C4-2B (cell line): ENCODE measurements at regions not wholly inside any gene's neighbourhood (a gene's known extent, or its start where the extent isn't known, plus 50 kb on each side); places are given as distances from the start of the nearest gene placed in this dataset.
"Not testable (repeated sequence)": the region's sequence is repeated elsewhere in the genome, so short reads cannot be mapped to it uniquely, and the experiment has no call there.

Experiments used
- H3K27ac ChIP-seq: fragments of 450-650 bp; 2 replicates; pipeline ENCODE4 v1.5.1; 2017
- CTCF ChIP-seq: fragments of 450-650 bp; conservative IDR thresholded peaks from 2 replicates; pipeline ENCODE4 v1.5.1; 2017; ENCODE audit warnings: mild to moderate bottlenecking

GRCh38 chr9:42656789-42657188, 473.3 kb downstream of the SPATA31A6 start:
- not testable (repeated sequence) for H3K27ac ChIP-seq

- not testable (repeated sequence) for H3K27ac ChIP-seq
Measured at GRCh38 chr9:42657496-42657895, 474.0 kb downstream of the SPATA31A6 start.

GRCh38 chr9:42697146-42697545, 513.7 kb downstream of the SPATA31A6 start:
- H3K27ac ChIP-seq, result not testable (repeated sequence)

GRCh38 chr9:42702890-42703289, 519.4 kb downstream of the SPATA31A6 start:
- not testable (repeated sequence) for H3K27ac ChIP-seq

GRCh38 chr9:42724841-42725835, 541.7 kb downstream of the SPATA31A6 start:
- not testable (repeated sequence) for H3K27ac ChIP-seq

GRCh38 chr9:42743030-42743814, 559.8 kb downstream of the SPATA31A6 start:
- not testable (repeated sequence) for H3K27ac ChIP-seq
- TF ChIP-seq CTCF, result peak; percentile 80

- not testable (repeated sequence) for H3K27ac ChIP-seq
Measured at GRCh38 chr9:42757251-42757650, 573.8 kb downstream of the SPATA31A6 start.

GRCh38 chr9:42759320-42759719, 575.9 kb downstream of the SPATA31A6 start:
- H3K27ac ChIP-seq, result not testable (repeated sequence)
- TF ChIP-seq CTCF, result peak; percentile 38

- not testable (repeated sequence) for H3K27ac ChIP-seq
Measured at GRCh38 chr9:42782201-42782600, 598.7 kb downstream of the SPATA31A6 start.

- H3K27ac ChIP-seq, result not testable (repeated sequence)
Measured at GRCh38 chr9:42792725-42793124, 609.3 kb downstream of the SPATA31A6 start.

- TF ChIP-seq CTCF, result peak; percentile 45
Measured at GRCh38 chr9:42798571-42798970, 615.1 kb downstream of the SPATA31A6 start.

GRCh38 chr9:42802716-42803115, 619.3 kb downstream of the SPATA31A6 start:
- not testable (repeated sequence) for H3K27ac ChIP-seq

More at GRCh38 chr9:42798571-42798970, 615.1 kb downstream of the SPATA31A6 start:
- not testable (repeated sequence) for H3K27ac ChIP-seq
